Activated CD4-positive, alpha-beta T cell treated with anti-CD3 and anti-CD28 coated beads, Interleukin-2, amount 50 U/mL, for 4 hours (primary cell): ENCODE measurements at regions not wholly inside any gene's neighbourhood (a gene's known extent, or its start where the extent isn't known, plus 50 kb on each side); places are given as distances from the start of the nearest gene placed in this dataset.

Experiments
- DNase-seq, 2 experiments: peaks; one replicate each; pipeline ENCODE4 v3.0.0-alpha.2; 2020

- no peak for DNase-seq
Measured at GRCh38 chr2:204445149-204445548, 100.1 kb upstream of the PARD3B start.

GRCh38 chr2:204447722-204448121 is 97.6 kb upstream of the PARD3B start:
- DNase-seq, result no peak

GRCh38 chr2:204449977-204450376 is 95.3 kb upstream of the PARD3B start:
- no peak for DNase-seq

- no peak for DNase-seq
Measured at GRCh38 chr2:204451766-204452165, 93.5 kb upstream of the PARD3B start.

GRCh38 chr2:204452464-204453023 is 92.7 kb upstream of the PARD3B start:
- no peak for DNase-seq

- DNase-seq, result no peak
Measured at GRCh38 chr2:204453730-204454167, 91.5 kb upstream of the PARD3B start.

GRCh38 chr2:204454672-204455380 is 90.4 kb upstream of the PARD3B start:
- DNase-seq, result no peak

GRCh38 chr2:204468746-204469429 is 76.4 kb upstream of the PARD3B start:
- DNase-seq, result no peak

GRCh38 chr2:204470178-204470620 is 75.1 kb upstream of the PARD3B start:
- no peak for DNase-seq

GRCh38 chr2:204470621-204471196 is 74.6 kb upstream of the PARD3B start:
- DNase-seq, result no peak

- DNase-seq, result no peak
Measured at GRCh38 chr2:204472375-204472774, 72.9 kb upstream of the PARD3B start.

GRCh38 chr2:204473224-204473623 is 72.1 kb upstream of the PARD3B start:
- no peak for DNase-seq

GRCh38 chr2:204475399-204475798 is 69.9 kb upstream of the PARD3B start:
- no peak for DNase-seq

- DNase-seq, result no peak
Measured at GRCh38 chr2:204477358-204477950, 67.8 kb upstream of the PARD3B start.

GRCh38 chr2:204479557-204479956 is 65.7 kb upstream of the PARD3B start:
- peak in 1 of 2 experiments; percentile 1 for DNase-seq

GRCh38 chr2:204480676-204481075 is 64.6 kb upstream of the PARD3B start:
- no peak for DNase-seq

- no peak for DNase-seq
Measured at GRCh38 chr2:204483608-204484081, 61.6 kb upstream of the PARD3B start.

- no peak for DNase-seq
Measured at GRCh38 chr2:204486321-204486720, 59.0 kb upstream of the PARD3B start.

- no peak for DNase-seq
Measured at GRCh38 chr2:204486805-204487204, 58.5 kb upstream of the PARD3B start.

GRCh38 chr2:204487447-204488229 is 57.6 kb upstream of the PARD3B start:
- DNase-seq, result no peak

- DNase-seq, result no peak
Measured at GRCh38 chr2:204491528-204491927, 53.7 kb upstream of the PARD3B start.

GRCh38 chr2:204492417-204492816 is 52.9 kb upstream of the PARD3B start:
- DNase-seq, result no peak
